WTC11 (cell line): ENCODE measurements at regions not wholly inside any gene's neighbourhood (a gene's known extent, or its start where the extent isn't known, plus 50 kb on each side); places are given as distances from the start of the nearest gene placed in this dataset.

Source experiments
- ATAC-seq: fragments of 200-7000 bp; cut with Tn5 transposase; 2 replicates; pipeline ENCODE4 v1.10.0; 2021; ENCODE audit warnings: mild to moderate bottlenecking, moderate library complexity
- CTCF ChIA-PET: fragments of 300-600 bp; sonication (Branson Sonifier 250); formaldehyde crosslinking; loops from one replicate; lab custom pipeline; 2021; ENCODE audit warnings: antibody characterized with exemption; lab: Charles Lee
- POLR2A ChIA-PET: fragments of 350-600 bp; sonication (Branson Sonifier 250); formaldehyde crosslinking; loops from one replicate; lab custom pipeline; 2021; ENCODE audit warnings: antibody characterized with exemption; lab: Charles Lee
- DNase-seq: peaks from one replicate; pipeline ENCODE4 v3.0.0; 2021; ENCODE audit warnings: low spot score
- H3K27ac Mint-ChIP-seq: 2 replicates; pipeline ENCODE4 v1.8.0; 2021; ENCODE audit warnings: mixed read lengths
- H3K27me3 Mint-ChIP-seq: 2 replicates; pipeline ENCODE4 v1.8.0; 2021; ENCODE audit warnings: low read depth, mild to moderate bottlenecking, moderate library complexity, mixed read lengths
- H3K36me3 Mint-ChIP-seq: 2 replicates; pipeline ENCODE4 v1.8.0; 2021; ENCODE audit warnings: mixed read lengths
- H3K4me1 Mint-ChIP-seq: 2 replicates; pipeline ENCODE4 v1.8.0; 2022; ENCODE audit warnings: mixed read lengths
- H3K4me3 Mint-ChIP-seq: 2 replicates; pipeline ENCODE4 v1.8.0; 2021; ENCODE audit warnings: mild to moderate bottlenecking, moderate library complexity, mixed read lengths
- H3K9me3 Mint-ChIP-seq: 2 replicates; pipeline ENCODE4 v1.8.0; 2021; ENCODE audit warnings: mixed read lengths
- EMX1 ChIP-seq: fragments of 250-450 bp; sonication (Bioruptor Pico); IDR thresholded peaks from 2 replicates; pipeline ENCODE4 v1.8.0; 2021; ENCODE audit warnings: mild to moderate bottlenecking
- ETV6 ChIP-seq: sonication (generic); formaldehyde crosslinking; IDR thresholded peaks from 2 replicates; pipeline ENCODE4 v1.8.1; 2022; ENCODE audit warnings: mild to moderate bottlenecking, missing genetic modification reagents
- FOXK1 ChIP-seq: sonication (generic); formaldehyde crosslinking; IDR thresholded peaks from 2 replicates; pipeline ENCODE4 v1.8.0; 2022; ENCODE audit warnings: mild to moderate bottlenecking, moderate library complexity, missing genetic modification reagents
- GTF2I ChIP-seq: fragments of 250-450 bp; sonication (Bioruptor Pico); conservative IDR thresholded peaks from 2 replicates; pipeline ENCODE4 v1.4.0; 2021; ENCODE audit warnings: mild to moderate bottlenecking
- NFATC4 ChIP-seq: fragments of 250-450 bp; sonication (Bioruptor Pico); IDR thresholded peaks from 2 replicates; pipeline ENCODE4 v1.9.0; 2021; ENCODE audit warnings: mild to moderate bottlenecking
- NR1H2 ChIP-seq: sonication (generic); formaldehyde crosslinking; IDR thresholded peaks from 2 replicates; pipeline ENCODE4 v1.9.0; 2021; ENCODE audit warnings: mild to moderate bottlenecking, moderate library complexity, missing genetic modification reagents
- TEAD4 ChIP-seq: sonication (generic); formaldehyde crosslinking; IDR thresholded peaks from 2 replicates; pipeline ENCODE4 v1.8.0; 2022; ENCODE audit warnings: mild to moderate bottlenecking, missing genetic modification reagents
- ZBTB21 ChIP-seq: sonication (generic); formaldehyde crosslinking; IDR thresholded peaks from 2 replicates; pipeline ENCODE4 v1.8.1; 2023; ENCODE audit warnings: mild to moderate bottlenecking, missing genetic modification reagents, borderline replicate concordance
- ZNF232 ChIP-seq: sonication (generic); formaldehyde crosslinking; IDR thresholded peaks from 2 replicates; pipeline ENCODE4 v1.8.0; 2022; ENCODE audit warnings: mild to moderate bottlenecking, missing genetic modification reagents
- ZNF317 ChIP-seq: sonication (generic); formaldehyde crosslinking; IDR thresholded peaks from 2 replicates; pipeline ENCODE4 v1.8.1; 2023; ENCODE audit warnings: low read depth, mild to moderate bottlenecking, moderate library complexity, missing genetic modification reagents, borderline replicate concordance
- ZNF396 ChIP-seq: fragments of 250-450 bp; sonication (Bioruptor Pico); IDR thresholded peaks from 2 replicates; pipeline ENCODE4 v1.8.0; 2021; ENCODE audit warnings: mild to moderate bottlenecking, moderate library complexity, borderline replicate concordance
- ZNF416 ChIP-seq: fragments of 250-450 bp; sonication (Bioruptor Pico); IDR thresholded peaks from 2 replicates; pipeline ENCODE4 v1.9.0; 2021; ENCODE audit warnings: mild to moderate bottlenecking, inconsistent platforms
- TF ChIP-seq, protein P1 (sequence below): sonication (generic); formaldehyde crosslinking; IDR thresholded peaks from 2 replicates; pipeline ENCODE4 v1.8.1; 2022; ENCODE audit warnings: mild to moderate bottlenecking, missing genetic modification reagents, moderate library complexity, borderline replicate concordance
- TF ChIP-seq, protein P2 (sequence below): sonication (generic); formaldehyde crosslinking; IDR thresholded peaks from 2 replicates; pipeline ENCODE4 v1.8.1; 2023; ENCODE audit warnings: mild to moderate bottlenecking, missing genetic modification reagents
- TF ChIP-seq, protein P3 (sequence below): fragments of 250-450 bp; sonication (Bioruptor Pico); IDR thresholded peaks from 2 replicates; pipeline ENCODE4 v1.9.0; 2021; ENCODE audit warnings: moderate library complexity, mild to moderate bottlenecking, inconsistent platforms, borderline replicate concordance
- TF ChIP-seq, protein P4 (sequence below): sonication (generic); formaldehyde crosslinking; IDR thresholded peaks from 2 replicates; pipeline ENCODE4 v1.8.1; 2022; ENCODE audit warnings: mild to moderate bottlenecking, moderate library complexity, missing genetic modification reagents
- TF ChIP-seq, protein P5 (sequence below): sonication (generic); formaldehyde crosslinking; IDR thresholded peaks from 2 replicates; pipeline ENCODE4 v1.8.0; 2023; ENCODE audit warnings: missing genetic modification reagents
- TF ChIP-seq, protein P6 (sequence below): sonication (generic); formaldehyde crosslinking; IDR thresholded peaks from 2 replicates; pipeline ENCODE4 v1.8.0; 2022; ENCODE audit warnings: mild to moderate bottlenecking, missing genetic modification reagents
- TF ChIP-seq, protein P7 (sequence below): sonication (generic); formaldehyde crosslinking; IDR thresholded peaks from 2 replicates; pipeline ENCODE4 v1.8.0; 2023; ENCODE audit warnings: missing genetic modification reagents, mild to moderate bottlenecking, borderline replicate concordance

DNA sequence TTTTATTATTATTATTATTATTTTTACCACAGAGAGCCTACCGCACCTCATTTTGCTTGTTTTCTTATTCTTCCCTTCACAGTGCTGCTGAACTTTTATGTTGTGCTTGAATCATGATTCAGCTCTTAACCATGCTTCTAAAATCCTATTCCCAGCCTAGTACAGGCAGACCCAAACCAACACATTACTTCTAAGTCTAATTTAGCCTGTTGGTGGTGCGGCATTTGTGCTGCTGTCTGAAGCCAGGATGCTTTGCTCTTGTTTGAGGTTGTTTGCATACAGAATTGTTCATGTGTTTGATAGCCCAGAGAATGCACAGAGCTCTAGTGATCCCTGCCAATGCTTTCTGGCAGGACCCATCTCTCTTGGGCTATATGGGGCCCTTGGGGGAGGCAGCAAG lies 213.5 kb upstream of the KCNG1 start:
- Mint-ChIP-seq H3K27me3 (no peaks in the 10 kb centered on the region; the same call in none of the 2 replicates), H3K4me1 (peaks cover 14% of the 10 kb centered on the region), H3K27ac (no peak overlapping the region), H3K9me3 (peaks cover 15% of the 10 kb centered on the region), H3K4me3 (no peak overlapping the region), H3K36me3 (no peaks in the 10 kb centered on the region)
- DNase-seq (no peak), ATAC-seq (no peak)
- POLR2A ChIA-PET = no interaction called here
- no peak for TF ChIP-seq ZNF396 (CRISPR knock-in tag)
- TF ChIP-seq, protein P1, sequence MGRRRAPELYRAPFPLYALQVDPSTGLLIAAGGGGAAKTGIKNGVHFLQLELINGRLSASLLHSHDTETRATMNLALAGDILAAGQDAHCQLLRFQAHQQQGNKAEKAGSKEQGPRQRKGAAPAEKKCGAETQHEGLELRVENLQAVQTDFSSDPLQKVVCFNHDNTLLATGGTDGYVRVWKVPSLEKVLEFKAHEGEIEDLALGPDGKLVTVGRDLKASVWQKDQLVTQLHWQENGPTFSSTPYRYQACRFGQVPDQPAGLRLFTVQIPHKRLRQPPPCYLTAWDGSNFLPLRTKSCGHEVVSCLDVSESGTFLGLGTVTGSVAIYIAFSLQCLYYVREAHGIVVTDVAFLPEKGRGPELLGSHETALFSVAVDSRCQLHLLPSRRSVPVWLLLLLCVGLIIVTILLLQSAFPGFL (CRISPR knock-in tag) = no peak
- no peak for TF ChIP-seq FOXK1 (CRISPR knock-in tag)
- TF ChIP-seq, protein P2, sequence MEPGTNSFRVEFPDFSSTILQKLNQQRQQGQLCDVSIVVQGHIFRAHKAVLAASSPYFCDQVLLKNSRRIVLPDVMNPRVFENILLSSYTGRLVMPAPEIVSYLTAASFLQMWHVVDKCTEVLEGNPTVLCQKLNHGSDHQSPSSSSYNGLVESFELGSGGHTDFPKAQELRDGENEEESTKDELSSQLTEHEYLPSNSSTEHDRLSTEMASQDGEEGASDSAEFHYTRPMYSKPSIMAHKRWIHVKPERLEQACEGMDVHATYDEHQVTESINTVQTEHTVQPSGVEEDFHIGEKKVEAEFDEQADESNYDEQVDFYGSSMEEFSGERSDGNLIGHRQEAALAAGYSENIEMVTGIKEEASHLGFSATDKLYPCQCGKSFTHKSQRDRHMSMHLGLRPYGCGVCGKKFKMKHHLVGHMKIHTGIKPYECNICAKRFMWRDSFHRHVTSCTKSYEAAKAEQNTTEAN (CRISPR knock-in tag) = no peak
- no peak for TF ChIP-seq NFATC4 (CRISPR knock-in tag)
- TF ChIP-seq, protein P3, sequence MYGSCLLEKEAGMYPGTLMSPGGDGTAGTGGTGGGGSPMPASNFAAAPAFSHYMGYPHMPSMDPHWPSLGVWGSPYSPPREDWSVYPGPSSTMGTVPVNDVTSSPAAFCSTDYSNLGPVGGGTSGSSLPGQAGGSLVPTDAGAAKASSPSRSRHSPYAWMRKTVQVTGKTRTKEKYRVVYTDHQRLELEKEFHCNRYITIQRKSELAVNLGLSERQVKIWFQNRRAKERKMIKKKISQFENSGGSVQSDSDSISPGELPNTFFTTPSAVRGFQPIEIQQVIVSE (CRISPR knock-in tag) = no peak
- no peak for TF ChIP-seq GTF2I (CRISPR knock-in tag)
- TF ChIP-seq, protein P4, sequence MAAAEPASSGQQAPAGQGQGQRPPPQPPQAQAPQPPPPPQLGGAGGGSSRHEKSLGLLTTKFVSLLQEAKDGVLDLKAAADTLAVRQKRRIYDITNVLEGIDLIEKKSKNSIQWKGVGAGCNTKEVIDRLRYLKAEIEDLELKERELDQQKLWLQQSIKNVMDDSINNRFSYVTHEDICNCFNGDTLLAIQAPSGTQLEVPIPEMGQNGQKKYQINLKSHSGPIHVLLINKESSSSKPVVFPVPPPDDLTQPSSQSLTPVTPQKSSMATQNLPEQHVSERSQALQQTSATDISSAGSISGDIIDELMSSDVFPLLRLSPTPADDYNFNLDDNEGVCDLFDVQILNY (CRISPR knock-in tag) = no peak
- CTCF ChIA-PET = interaction anchor here (1.1 to 2.5 kb wide), 6 partner anchors 16 to 249 kb away, joined by 3 to 8 read pairs (median 4); no protein-coding TSS in a partner anchor

DNA sequence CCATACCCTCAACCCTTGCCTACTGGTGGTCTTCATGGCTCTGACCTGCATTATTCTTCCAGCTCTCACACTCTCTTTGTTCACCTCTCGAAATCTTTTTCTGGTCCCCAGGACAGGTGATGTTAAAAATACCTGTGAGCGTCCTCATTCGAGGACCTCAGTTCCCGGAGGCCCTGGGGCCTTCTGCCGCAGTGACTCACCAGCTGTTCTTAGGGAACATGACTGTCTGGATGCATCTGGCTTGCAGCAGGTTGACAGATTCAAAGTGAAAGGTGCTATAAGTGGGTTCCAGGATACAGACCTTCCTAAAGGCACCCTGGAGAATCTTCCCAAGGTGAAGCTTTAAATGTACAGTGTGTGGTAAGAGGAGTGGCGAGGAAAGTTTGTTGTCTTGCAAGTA lies 210.4 kb upstream of the KCNG1 start:
- ChIA-PET POLR2A (no interaction called here), CTCF (no interaction called here)
- ATAC-seq (no peak), DNase-seq (no peak)
- H3K9me3 Mint-ChIP-seq = peaks cover 18% of the 10 kb centered on the region
- peaks cover 14% of the 10 kb centered on the region for H3K4me1 Mint-ChIP-seq
- no peak overlapping the region for H3K4me3 Mint-ChIP-seq
- H3K36me3 Mint-ChIP-seq = no peaks in the 10 kb centered on the region
- H3K27me3 Mint-ChIP-seq = no peaks in the 10 kb centered on the region; the same call in 1 of the 2 replicates
- no peak overlapping the region for H3K27ac Mint-ChIP-seq
- TF ChIP-seq NFATC4 (CRISPR knock-in tag) = no peak
- TF ChIP-seq TEAD4 (CRISPR knock-in tag) = no peak
- TF ChIP-seq, protein P5, sequence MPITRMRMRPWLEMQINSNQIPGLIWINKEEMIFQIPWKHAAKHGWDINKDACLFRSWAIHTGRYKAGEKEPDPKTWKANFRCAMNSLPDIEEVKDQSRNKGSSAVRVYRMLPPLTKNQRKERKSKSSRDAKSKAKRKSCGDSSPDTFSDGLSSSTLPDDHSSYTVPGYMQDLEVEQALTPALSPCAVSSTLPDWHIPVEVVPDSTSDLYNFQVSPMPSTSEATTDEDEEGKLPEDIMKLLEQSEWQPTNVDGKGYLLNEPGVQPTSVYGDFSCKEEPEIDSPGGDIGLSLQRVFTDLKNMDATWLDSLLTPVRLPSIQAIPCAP (CRISPR knock-in tag) = no peak
- TF ChIP-seq ZNF232 (CRISPR knock-in tag) = no peak
- TF ChIP-seq EMX1 (CRISPR knock-in tag) = no peak
- TF ChIP-seq NR1H2 (CRISPR knock-in tag) = no peak
- TF ChIP-seq ETV6 (CRISPR knock-in tag) = no peak
- no peak for TF ChIP-seq ZNF317 (CRISPR knock-in tag)
- no peak for TF ChIP-seq ZNF416 (CRISPR knock-in tag)
- TF ChIP-seq, protein P6, sequence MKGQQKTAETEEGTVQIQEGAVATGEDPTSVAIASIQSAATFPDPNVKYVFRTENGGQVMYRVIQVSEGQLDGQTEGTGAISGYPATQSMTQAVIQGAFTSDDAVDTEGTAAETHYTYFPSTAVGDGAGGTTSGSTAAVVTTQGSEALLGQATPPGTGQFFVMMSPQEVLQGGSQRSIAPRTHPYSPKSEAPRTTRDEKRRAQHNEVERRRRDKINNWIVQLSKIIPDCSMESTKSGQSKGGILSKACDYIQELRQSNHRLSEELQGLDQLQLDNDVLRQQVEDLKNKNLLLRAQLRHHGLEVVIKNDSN (CRISPR knock-in tag) = no peak
- TF ChIP-seq, protein P7, sequence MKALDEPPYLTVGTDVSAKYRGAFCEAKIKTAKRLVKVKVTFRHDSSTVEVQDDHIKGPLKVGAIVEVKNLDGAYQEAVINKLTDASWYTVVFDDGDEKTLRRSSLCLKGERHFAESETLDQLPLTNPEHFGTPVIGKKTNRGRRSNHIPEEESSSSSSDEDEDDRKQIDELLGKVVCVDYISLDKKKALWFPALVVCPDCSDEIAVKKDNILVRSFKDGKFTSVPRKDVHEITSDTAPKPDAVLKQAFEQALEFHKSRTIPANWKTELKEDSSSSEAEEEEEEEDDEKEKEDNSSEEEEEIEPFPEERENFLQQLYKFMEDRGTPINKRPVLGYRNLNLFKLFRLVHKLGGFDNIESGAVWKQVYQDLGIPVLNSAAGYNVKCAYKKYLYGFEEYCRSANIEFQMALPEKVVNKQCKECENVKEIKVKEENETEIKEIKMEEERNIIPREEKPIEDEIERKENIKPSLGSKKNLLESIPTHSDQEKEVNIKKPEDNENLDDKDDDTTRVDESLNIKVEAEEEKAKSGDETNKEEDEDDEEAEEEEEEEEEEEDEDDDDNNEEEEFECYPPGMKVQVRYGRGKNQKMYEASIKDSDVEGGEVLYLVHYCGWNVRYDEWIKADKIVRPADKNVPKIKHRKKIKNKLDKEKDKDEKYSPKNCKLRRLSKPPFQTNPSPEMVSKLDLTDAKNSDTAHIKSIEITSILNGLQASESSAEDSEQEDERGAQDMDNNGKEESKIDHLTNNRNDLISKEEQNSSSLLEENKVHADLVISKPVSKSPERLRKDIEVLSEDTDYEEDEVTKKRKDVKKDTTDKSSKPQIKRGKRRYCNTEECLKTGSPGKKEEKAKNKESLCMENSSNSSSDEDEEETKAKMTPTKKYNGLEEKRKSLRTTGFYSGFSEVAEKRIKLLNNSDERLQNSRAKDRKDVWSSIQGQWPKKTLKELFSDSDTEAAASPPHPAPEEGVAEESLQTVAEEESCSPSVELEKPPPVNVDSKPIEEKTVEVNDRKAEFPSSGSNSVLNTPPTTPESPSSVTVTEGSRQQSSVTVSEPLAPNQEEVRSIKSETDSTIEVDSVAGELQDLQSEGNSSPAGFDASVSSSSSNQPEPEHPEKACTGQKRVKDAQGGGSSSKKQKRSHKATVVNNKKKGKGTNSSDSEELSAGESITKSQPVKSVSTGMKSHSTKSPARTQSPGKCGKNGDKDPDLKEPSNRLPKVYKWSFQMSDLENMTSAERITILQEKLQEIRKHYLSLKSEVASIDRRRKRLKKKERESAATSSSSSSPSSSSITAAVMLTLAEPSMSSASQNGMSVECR (CRISPR knock-in tag) = no peak
- no peak for TF ChIP-seq ZBTB21 (CRISPR knock-in tag)
